SK-N-SH (cell line): ENCODE measurements at regions not wholly inside any gene's neighbourhood (a gene's known extent, or its start where the extent isn't known, plus 50 kb on each side); places are given as distances from the start of the nearest gene placed in this dataset.

Experiments
- CTCF ChIA-PET: fragments of 300-600, 350-600 bp; formaldehyde crosslinking; extraction: SDS; loops from one replicate; lab custom pipeline; 2021; lab: Yijun Ruan, JAX
- POLR2A ChIA-PET: fragments of 350-600 bp; sonication (Branson Sonifier 250); formaldehyde crosslinking; extraction: SDS; loops from one replicate; lab custom pipeline; 2020; ENCODE audit warnings: antibody characterized with exemption, inconsistent platforms; lab: Yijun Ruan, JAX
- DNase-seq: peaks from one replicate; pipeline ENCODE4 v3.0.0; 2012
- H2AFZ ChIP-seq: fragments of 200-600 bp; sonication (generic); 2 replicates; pipeline ENCODE4 v1.8.1; 2016; ENCODE audit warnings: antibody characterized with exemption, mild to moderate bottlenecking, low read depth
- H3F3A ChIP-seq: fragments of 200-600 bp; sonication (generic); replicated peaks from 2 replicates; pipeline ENCODE3; 2016; ENCODE audit warnings: antibody characterized with exemption, mild to moderate bottlenecking; ENCODE audit not compliant: insufficient read depth
- H3K27ac ChIP-seq, 2 experiments: fragments of 200-500 bp in 1 of 2; fragments of 200-600 bp in 1 of 2; sonication (Bioruptor generic) in 1 of 2; sonication (generic), shearing (Covaris generic) in 1 of 2; 2 replicates each; pipeline versions ENCODE4 v1.5.1 to v1.6.1; 2014 to 2016; ENCODE audit warnings: low read depth in 2 of 2, inconsistent platforms in 1 of 2, low read length in 1 of 2, mild to moderate bottlenecking in 1 of 2, mixed read lengths in 1 of 2
- H3K27me3 ChIP-seq: fragments of 200-600 bp; sonication (generic), shearing (Covaris generic); 2 replicates; pipeline ENCODE4 v1.6.1; 2016; ENCODE audit warnings: mixed run types; ENCODE audit not compliant: insufficient read depth
- H3K36me3 ChIP-seq, 2 experiments: fragments of 200-500 bp in 1 of 2; fragments of 200-600 bp in 1 of 2; sonication (Bioruptor generic) in 1 of 2; sonication (generic) in 1 of 2; replicated peaks in 1 of 2; 2 replicates each; pipeline versions ENCODE3 to v1.5.1; 2014 to 2016; ENCODE audit warnings: low read length in 1 of 2, mild to moderate bottlenecking in 1 of 2; ENCODE audit not compliant: insufficient read depth in 2 of 2, control insufficient read depth in 1 of 2
- H3K4me1 ChIP-seq, 2 experiments: fragments of 200-500 bp in 1 of 2; fragments of 200-600 bp in 1 of 2; sonication (Bioruptor generic) in 1 of 2; sonication (generic), shearing (Covaris generic) in 1 of 2; 2 replicates each; pipeline versions ENCODE4 v1.5.1 to v1.6.1; 2014 to 2016; ENCODE audit warnings: low read depth in 1 of 2, low read length in 1 of 2, mixed run types in 1 of 2; ENCODE audit not compliant: insufficient read depth in 2 of 2, control insufficient read depth in 1 of 2
- H3K4me2 ChIP-seq: fragments of 200-600 bp; sonication (generic), shearing (Covaris generic); 2 replicates; pipeline ENCODE4 v1.6.1; 2017; ENCODE audit warnings: mixed run types
- H3K4me3 ChIP-seq, 2 experiments: fragments of 200-500 bp in 1 of 2; fragments of 200-600 bp in 1 of 2; sonication (Bioruptor generic) in 1 of 2; sonication (generic), shearing (Covaris generic) in 1 of 2; 2 replicates each; pipeline versions ENCODE4 v1.5.1 to v1.8.1; 2014 to 2016; ENCODE audit warnings: low read depth in 2 of 2, inconsistent platforms in 1 of 2, low read length in 1 of 2, mild to moderate bottlenecking in 1 of 2, mixed read lengths in 1 of 2, moderate library complexity in 1 of 2
- H3K79me2 ChIP-seq: fragments of 200-600 bp; sonication (generic); 2 replicates; pipeline ENCODE4 v1.8.1; 2017; ENCODE audit warnings: mild to moderate bottlenecking; ENCODE audit not compliant: insufficient read depth
- H3K9ac ChIP-seq: fragments of 200-600 bp; sonication (generic); 2 replicates; pipeline ENCODE4 v1.6.1; 2017; ENCODE audit warnings: mixed run types
- H3K9me2 ChIP-seq: fragments of 200-600 bp; sonication (generic); 2 replicates; pipeline ENCODE4 v1.6.1; 2017; ENCODE audit warnings: mixed run types
- H3K9me3 ChIP-seq: fragments of 200-600 bp; sonication (generic); 2 replicates; pipeline ENCODE4 v1.6.1; 2017; ENCODE audit warnings: mixed run types, mild to moderate bottlenecking, moderate library complexity
- H4K20me1 ChIP-seq: fragments of 200-600 bp; sonication (generic); 2 replicates; pipeline ENCODE4 v1.6.1; 2017; ENCODE audit warnings: mild to moderate bottlenecking, mixed run types; ENCODE audit not compliant: insufficient read depth
- CHD2 ChIP-seq: fragments of 150-350 bp; IDR thresholded peaks from 2 replicates; pipeline ENCODE4 v1.6.1; 2018; ENCODE audit warnings: low read length; ENCODE audit not compliant: partially characterized antibody
- EZH2phosphoT487 ChIP-seq: fragments of 200-600 bp; sonication (generic); IDR thresholded peaks from 2 replicates; pipeline ENCODE4 v1.6.1; 2017; ENCODE audit warnings: low read depth, mixed run types, mild to moderate bottlenecking, antibody characterized with exemption, moderate library complexity, borderline replicate concordance
- FOXJ3 ChIP-seq: sonication (generic); formaldehyde crosslinking; IDR thresholded peaks from 2 replicates; pipeline ENCODE4 v1.5.1; 2020; ENCODE audit warnings: mild to moderate bottlenecking, missing genetic modification reagents
- FOXM1 ChIP-seq: IDR thresholded peaks from 2 replicates; pipeline ENCODE4 v1.4.0; 2012; ENCODE audit warnings: low read depth, mild to moderate bottlenecking
- GATA2 ChIP-seq: sonication (generic); formaldehyde crosslinking; IDR thresholded peaks from 2 replicates; pipeline ENCODE4 v1.5.0; 2020; ENCODE audit warnings: mild to moderate bottlenecking, missing genetic modification reagents
- JUND ChIP-seq: IDR thresholded peaks from 2 replicates; pipeline ENCODE4 v1.4.0; 2012
- MEF2A ChIP-seq: IDR thresholded peaks from 2 replicates; pipeline ENCODE4 v1.4.0; 2012; ENCODE audit warnings: low read depth, borderline replicate concordance
- NFIC ChIP-seq: IDR thresholded peaks from 2 replicates; pipeline ENCODE4 v1.4.0; 2012; ENCODE audit warnings: borderline replicate concordance
- SIN3A ChIP-seq: IDR thresholded peaks from 2 replicates; pipeline ENCODE4 v1.6.1; 2012; ENCODE audit warnings: low read depth, mild to moderate bottlenecking, low read length, moderate library complexity, borderline replicate concordance
- TCF12 ChIP-seq: IDR thresholded peaks from 2 replicates; pipeline ENCODE4 v1.4.0; 2012
- TEAD4 ChIP-seq: IDR thresholded peaks from 2 replicates; pipeline ENCODE4 v1.4.0; 2012; ENCODE audit warnings: mild to moderate bottlenecking, borderline replicate concordance; ENCODE audit not compliant: insufficient read depth
- WGBS: methylation state at CpG from one replicate; pipeline ENCODE4 v1.1.6; 2017; ENCODE audit warnings: low lambda C conversion rate; 5-methylcytosine and 5-hydroxymethylcytosine counted together
- TF ChIP-seq, protein P1 (sequence below): fragments of 150-350 bp; IDR thresholded peaks from 2 replicates; pipeline ENCODE4 v1.6.1; 2017; ENCODE audit warnings: antibody characterized with exemption, low read length, low read depth, borderline replicate concordance
- TF ChIP-seq, protein P2 (sequence below): IDR thresholded peaks from 2 replicates; pipeline ENCODE4 v1.6.1; 2012; ENCODE audit warnings: mild to moderate bottlenecking, low read depth, low read length, moderate library complexity
- TF ChIP-seq, protein P3 (sequence below): IDR thresholded peaks from 2 replicates; pipeline ENCODE4 v1.4.0; 2012; ENCODE audit warnings: low read depth, borderline replicate concordance
- TF ChIP-seq, protein P4 (sequence below): IDR thresholded peaks from 2 replicates; pipeline ENCODE4 v1.4.0; 2012; ENCODE audit warnings: low read depth, borderline replicate concordance
- TF ChIP-seq, protein P5 (sequence below): fragments of 150-350 bp; IDR thresholded peaks from 2 replicates; pipeline ENCODE4 v1.6.1; 2016; ENCODE audit warnings: mild to moderate bottlenecking, low read depth, low read length

DNA sequence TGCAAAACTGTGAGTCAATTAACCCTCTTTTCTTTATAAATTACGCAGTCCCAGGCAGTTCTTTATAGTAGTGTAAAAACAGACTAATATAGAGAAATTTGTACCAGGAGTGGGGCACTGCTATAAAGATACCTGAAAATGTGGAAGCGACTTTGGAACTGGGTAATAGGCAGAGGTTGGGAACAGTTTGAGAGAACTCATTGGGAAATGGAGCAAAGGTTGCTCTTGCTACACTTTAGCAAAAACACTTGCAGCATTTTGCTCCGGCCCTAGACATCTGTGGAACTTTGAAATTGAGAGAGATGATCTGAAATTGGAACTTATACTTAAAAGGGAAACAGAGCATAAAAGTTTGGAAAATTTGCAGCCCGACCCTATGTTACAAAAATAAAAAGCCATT is 810.9 kb downstream of the LTN1 start:
- H3K4me2 ChIP-seq = no peak overlapping the region
- WGBS = 61% methylated on average over 4 of the region's 4 CpGs
- POLR2A ChIA-PET = no interaction called here
- no peaks in the 10 kb centered on the region for H3F3A ChIP-seq
- H4K20me1 ChIP-seq = no peaks in the 10 kb centered on the region
- no peak overlapping the region for H3K27ac ChIP-seq
- H3K79me2 ChIP-seq = no peaks in the 10 kb centered on the region
- CTCF ChIA-PET = no interaction called here
- H3K9me3 ChIP-seq = 0 out of 2 replicates have a peak, but pooled peaks cover 5% of the 10 kb centered on the region
- H3K9ac ChIP-seq = no peak overlapping the region
- H3K9me2 ChIP-seq = 0 out of 2 replicates have a peak, but pooled peaks cover 4% of the 10 kb centered on the region
- H3K4me3 ChIP-seq = no peak overlapping the region
- no peak for DNase-seq
- no peaks in the 10 kb centered on the region for H3K27me3 ChIP-seq
- no peaks in the 10 kb centered on the region for H3K36me3 ChIP-seq
- no peak overlapping the region for H2AFZ ChIP-seq
- TF ChIP-seq TEAD4 = no peak
- TF ChIP-seq, protein P1, sequence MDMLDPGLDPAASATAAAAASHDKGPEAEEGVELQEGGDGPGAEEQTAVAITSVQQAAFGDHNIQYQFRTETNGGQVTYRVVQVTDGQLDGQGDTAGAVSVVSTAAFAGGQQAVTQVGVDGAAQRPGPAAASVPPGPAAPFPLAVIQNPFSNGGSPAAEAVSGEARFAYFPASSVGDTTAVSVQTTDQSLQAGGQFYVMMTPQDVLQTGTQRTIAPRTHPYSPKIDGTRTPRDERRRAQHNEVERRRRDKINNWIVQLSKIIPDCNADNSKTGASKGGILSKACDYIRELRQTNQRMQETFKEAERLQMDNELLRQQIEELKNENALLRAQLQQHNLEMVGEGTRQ = no peak
- TF ChIP-seq EZH2phosphoT487 = no peak
- TF ChIP-seq FOXJ3 (CRISPR knock-in tag) = no peak
- TF ChIP-seq, protein P2, sequence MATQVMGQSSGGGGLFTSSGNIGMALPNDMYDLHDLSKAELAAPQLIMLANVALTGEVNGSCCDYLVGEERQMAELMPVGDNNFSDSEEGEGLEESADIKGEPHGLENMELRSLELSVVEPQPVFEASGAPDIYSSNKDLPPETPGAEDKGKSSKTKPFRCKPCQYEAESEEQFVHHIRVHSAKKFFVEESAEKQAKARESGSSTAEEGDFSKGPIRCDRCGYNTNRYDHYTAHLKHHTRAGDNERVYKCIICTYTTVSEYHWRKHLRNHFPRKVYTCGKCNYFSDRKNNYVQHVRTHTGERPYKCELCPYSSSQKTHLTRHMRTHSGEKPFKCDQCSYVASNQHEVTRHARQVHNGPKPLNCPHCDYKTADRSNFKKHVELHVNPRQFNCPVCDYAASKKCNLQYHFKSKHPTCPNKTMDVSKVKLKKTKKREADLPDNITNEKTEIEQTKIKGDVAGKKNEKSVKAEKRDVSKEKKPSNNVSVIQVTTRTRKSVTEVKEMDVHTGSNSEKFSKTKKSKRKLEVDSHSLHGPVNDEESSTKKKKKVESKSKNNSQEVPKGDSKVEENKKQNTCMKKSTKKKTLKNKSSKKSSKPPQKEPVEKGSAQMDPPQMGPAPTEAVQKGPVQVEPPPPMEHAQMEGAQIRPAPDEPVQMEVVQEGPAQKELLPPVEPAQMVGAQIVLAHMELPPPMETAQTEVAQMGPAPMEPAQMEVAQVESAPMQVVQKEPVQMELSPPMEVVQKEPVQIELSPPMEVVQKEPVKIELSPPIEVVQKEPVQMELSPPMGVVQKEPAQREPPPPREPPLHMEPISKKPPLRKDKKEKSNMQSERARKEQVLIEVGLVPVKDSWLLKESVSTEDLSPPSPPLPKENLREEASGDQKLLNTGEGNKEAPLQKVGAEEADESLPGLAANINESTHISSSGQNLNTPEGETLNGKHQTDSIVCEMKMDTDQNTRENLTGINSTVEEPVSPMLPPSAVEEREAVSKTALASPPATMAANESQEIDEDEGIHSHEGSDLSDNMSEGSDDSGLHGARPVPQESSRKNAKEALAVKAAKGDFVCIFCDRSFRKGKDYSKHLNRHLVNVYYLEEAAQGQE = no peak
- TF ChIP-seq, protein P3, sequence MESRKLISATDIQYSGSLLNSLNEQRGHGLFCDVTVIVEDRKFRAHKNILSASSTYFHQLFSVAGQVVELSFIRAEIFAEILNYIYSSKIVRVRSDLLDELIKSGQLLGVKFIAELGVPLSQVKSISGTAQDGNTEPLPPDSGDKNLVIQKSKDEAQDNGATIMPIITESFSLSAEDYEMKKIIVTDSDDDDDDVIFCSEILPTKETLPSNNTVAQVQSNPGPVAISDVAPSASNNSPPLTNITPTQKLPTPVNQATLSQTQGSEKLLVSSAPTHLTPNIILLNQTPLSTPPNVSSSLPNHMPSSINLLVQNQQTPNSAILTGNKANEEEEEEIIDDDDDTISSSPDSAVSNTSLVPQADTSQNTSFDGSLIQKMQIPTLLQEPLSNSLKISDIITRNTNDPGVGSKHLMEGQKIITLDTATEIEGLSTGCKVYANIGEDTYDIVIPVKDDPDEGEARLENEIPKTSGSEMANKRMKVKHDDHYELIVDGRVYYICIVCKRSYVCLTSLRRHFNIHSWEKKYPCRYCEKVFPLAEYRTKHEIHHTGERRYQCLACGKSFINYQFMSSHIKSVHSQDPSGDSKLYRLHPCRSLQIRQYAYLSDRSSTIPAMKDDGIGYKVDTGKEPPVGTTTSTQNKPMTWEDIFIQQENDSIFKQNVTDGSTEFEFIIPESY = no peak
- no peak for TF ChIP-seq NFIC
- TF ChIP-seq GATA2 (CRISPR knock-in tag) = no peak
- no peak for TF ChIP-seq MEF2A
- TF ChIP-seq, protein P4, sequence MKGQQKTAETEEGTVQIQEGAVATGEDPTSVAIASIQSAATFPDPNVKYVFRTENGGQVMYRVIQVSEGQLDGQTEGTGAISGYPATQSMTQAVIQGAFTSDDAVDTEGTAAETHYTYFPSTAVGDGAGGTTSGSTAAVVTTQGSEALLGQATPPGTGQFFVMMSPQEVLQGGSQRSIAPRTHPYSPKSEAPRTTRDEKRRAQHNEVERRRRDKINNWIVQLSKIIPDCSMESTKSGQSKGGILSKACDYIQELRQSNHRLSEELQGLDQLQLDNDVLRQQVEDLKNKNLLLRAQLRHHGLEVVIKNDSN = no peak
- no peak for TF ChIP-seq JUND
- no peak for TF ChIP-seq SIN3A
- no peak for TF ChIP-seq CHD2
- TF ChIP-seq, protein P5, sequence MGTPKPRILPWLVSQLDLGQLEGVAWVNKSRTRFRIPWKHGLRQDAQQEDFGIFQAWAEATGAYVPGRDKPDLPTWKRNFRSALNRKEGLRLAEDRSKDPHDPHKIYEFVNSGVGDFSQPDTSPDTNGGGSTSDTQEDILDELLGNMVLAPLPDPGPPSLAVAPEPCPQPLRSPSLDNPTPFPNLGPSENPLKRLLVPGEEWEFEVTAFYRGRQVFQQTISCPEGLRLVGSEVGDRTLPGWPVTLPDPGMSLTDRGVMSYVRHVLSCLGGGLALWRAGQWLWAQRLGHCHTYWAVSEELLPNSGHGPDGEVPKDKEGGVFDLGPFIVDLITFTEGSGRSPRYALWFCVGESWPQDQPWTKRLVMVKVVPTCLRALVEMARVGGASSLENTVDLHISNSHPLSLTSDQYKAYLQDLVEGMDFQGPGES = no peak
- no peak for TF ChIP-seq TCF12
- no peak for TF ChIP-seq FOXM1
- TF ChIP-seq, all 33 proteins: peak for 0
- no peaks in the 10 kb centered on the region for H3K4me1 ChIP-seq
